ENCODE measurements at regions not wholly inside any gene's neighbourhood (a gene's known extent, or its start where the extent isn't known, plus 50 kb on each side); places are given as distances from the start of the nearest gene placed in this dataset.
"Not testable (repeated sequence)": the region's sequence is repeated elsewhere in the genome, so short reads cannot be mapped to it uniquely, and the experiment has no call there.

DNA sequence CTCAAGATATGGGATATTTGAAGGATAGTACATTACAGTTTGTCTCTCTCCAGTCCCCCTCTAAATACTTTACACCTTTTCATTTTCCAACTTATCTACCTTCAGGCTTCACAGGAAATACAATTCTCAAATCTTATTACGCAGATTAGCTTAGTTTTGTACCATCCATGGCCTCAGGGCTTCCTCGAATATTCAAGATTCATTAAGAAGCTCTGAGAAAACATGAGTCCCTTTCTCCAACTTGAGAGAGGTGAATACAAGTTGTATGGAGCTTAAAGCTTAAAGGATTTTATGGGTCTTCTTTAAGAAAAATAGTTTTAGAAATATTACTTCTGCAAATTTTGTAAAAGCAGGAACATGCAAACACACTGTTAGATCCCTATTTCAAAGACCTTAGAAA lies 1212.5 kb downstream of the GALC start:
- H3K27me3 ChIP-seq (replicated peaks; ENCODE audit: control insufficient read depth, insufficient read depth, low read length, poor library complexity, severe bottlenecking), result no peaks in the 10 kb centered on the region
- no peaks in the 10 kb centered on the region for H3K36me3 ChIP-seq (ENCODE audit: control insufficient read depth, insufficient read depth, low read length)
- no peak overlapping the region for H3K4me3 ChIP-seq (ENCODE audit: insufficient read depth, low read depth, low read length, poor library complexity, severe bottlenecking)
- no peak overlapping the region for H3K27ac ChIP-seq (ENCODE audit: insufficient read depth, low read length, poor library complexity, severe bottlenecking)
- H3K4me1 ChIP-seq (ENCODE audit: control insufficient read depth, insufficient read depth, low read length, poor library complexity, severe bottlenecking), result no peaks in the 10 kb centered on the region
- no peak for DNase-seq
- no peaks in the 10 kb centered on the region for H3K9me3 ChIP-seq (ENCODE audit: control insufficient read depth, low read length)

DNA sequence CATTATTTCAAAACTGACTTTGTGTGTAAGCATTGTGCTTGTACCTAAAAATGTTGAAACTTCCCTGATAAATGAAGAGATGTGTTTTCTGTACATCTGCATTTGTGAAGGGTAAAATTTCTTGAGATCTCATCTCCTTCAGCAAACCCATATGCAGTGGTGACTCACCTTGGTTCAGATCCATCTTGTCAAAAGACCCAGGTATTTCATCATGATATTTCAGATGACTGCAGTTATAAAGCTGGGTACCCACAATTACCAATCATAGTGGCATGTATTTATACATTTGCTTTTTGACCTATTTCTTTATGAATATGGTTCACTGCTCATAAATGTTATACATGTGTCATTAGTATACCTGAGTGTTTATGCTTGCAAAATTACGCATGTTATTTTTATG lies 1213.6 kb downstream of the GALC start:
- H3K4me1 ChIP-seq (ENCODE audit: control insufficient read depth, insufficient read depth, low read length, poor library complexity, severe bottlenecking), result no peaks in the 10 kb centered on the region
- H3K9me3 ChIP-seq (ENCODE audit: control insufficient read depth, low read length), result no peaks in the 10 kb centered on the region
- no peaks in the 10 kb centered on the region for H3K27me3 ChIP-seq (replicated peaks; ENCODE audit: control insufficient read depth, insufficient read depth, low read length, poor library complexity, severe bottlenecking)
- no peaks in the 10 kb centered on the region for H3K36me3 ChIP-seq (ENCODE audit: control insufficient read depth, insufficient read depth, low read length)
- H3K27ac ChIP-seq (ENCODE audit: insufficient read depth, low read length, poor library complexity, severe bottlenecking), result no peak overlapping the region
- H3K4me3 ChIP-seq (ENCODE audit: insufficient read depth, low read depth, low read length, poor library complexity, severe bottlenecking), result no peak overlapping the region
- no peak for DNase-seq

DNA sequence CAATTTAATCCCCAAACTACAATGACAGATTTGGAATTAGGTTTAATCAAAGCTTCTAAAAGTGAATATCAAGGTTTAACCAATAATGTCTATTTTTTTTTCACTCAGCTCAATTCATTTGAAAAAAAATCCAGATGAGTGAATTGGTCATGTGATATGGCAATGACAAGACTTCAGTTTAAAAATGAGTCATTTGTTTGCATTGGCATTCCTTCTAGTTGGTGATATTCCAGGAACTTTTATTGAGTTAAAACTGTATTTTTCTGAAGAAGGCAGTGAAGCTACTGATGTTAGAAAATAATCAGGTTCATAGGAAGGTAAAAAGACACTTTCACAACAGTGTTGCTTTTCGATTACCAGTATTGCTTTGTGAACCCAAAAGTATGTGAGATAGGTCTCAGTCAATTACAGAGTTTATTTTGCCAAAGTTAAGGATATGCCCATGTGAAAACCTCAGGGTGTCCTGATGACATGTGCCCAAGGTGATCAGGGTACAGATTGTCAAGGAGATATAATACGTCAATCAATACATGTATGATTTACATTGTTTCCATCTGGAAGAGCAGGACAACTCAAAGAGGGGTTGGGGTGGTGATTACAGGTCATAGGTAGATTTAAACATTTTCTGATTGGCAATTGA lies 1214.9 kb downstream of the GALC start:
- Histone ChIP-seq H3K27ac (ENCODE audit: insufficient read depth, low read length, poor library complexity, severe bottlenecking) (no peak overlapping the region), H3K9me3 (ENCODE audit: control insufficient read depth, low read length) (no peaks in the 10 kb centered on the region), H3K4me1 (ENCODE audit: control insufficient read depth, insufficient read depth, low read length, poor library complexity, severe bottlenecking) (no peaks in the 10 kb centered on the region), H3K36me3 (ENCODE audit: control insufficient read depth, insufficient read depth, low read length) (no peaks in the 10 kb centered on the region), H3K27me3 (replicated peaks; ENCODE audit: control insufficient read depth, insufficient read depth, low read length, poor library complexity, severe bottlenecking) (no peaks in the 10 kb centered on the region), H3K4me3 (ENCODE audit: insufficient read depth, low read depth, low read length, poor library complexity, severe bottlenecking) (no peak overlapping the region)
- DNase-seq, result no peak

DNA sequence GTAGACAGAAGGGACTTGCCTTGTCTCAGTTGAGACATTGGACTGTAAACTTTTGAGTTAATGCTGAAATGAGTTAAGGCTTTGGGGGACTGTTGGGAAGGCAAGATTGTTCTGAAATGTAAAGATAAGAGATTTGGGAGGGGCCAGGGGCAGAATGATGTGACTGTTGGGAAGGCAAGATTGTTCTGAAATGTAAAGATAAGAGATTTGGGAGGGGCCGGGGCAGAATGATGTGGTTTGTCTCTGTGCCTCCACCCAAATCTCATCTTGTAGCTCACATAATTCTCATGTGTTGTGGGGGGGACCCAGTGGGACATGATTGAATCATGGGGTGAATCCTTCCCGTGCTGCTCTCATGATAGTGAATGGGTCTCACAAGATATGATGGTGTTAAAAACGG lies 1217.1 kb downstream of the GALC start:
- H3K4me3 ChIP-seq (ENCODE audit: insufficient read depth, low read depth, low read length, poor library complexity, severe bottlenecking); H3K4me1 ChIP-seq (ENCODE audit: control insufficient read depth, insufficient read depth, low read length, poor library complexity, severe bottlenecking); H3K9me3 ChIP-seq (ENCODE audit: control insufficient read depth, low read length); DNase-seq; H3K36me3 ChIP-seq (ENCODE audit: control insufficient read depth, insufficient read depth, low read length); H3K27ac ChIP-seq (ENCODE audit: insufficient read depth, low read length, poor library complexity, severe bottlenecking); H3K27me3 ChIP-seq (replicated peaks; ENCODE audit: control insufficient read depth, insufficient read depth, low read length, poor library complexity, severe bottlenecking): not testable (repeated sequence)

DNA sequence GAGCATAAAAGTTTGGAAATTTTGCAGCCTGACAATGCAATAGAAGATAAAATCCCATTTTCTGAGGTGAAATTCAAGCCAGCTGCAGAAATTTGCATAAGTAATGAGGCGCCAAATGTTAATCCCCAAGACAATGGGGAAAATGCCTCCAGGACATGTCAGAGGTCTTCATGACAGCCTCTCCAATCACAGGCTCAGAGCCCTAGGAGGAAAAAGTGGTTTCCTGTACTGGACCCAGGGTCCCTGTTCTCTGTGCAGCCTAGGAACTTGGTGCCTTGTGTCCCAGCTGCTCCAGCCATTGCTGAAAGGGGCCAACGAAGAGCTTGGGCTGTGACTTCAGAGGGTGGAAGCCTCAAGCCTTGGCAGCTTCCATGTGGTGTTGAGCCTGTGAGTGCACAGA lies 1218.1 kb downstream of the GALC start:
- no peaks in the 10 kb centered on the region for H3K4me1 ChIP-seq (ENCODE audit: control insufficient read depth, insufficient read depth, low read length, poor library complexity, severe bottlenecking)
- H3K4me3 ChIP-seq (ENCODE audit: insufficient read depth, low read depth, low read length, poor library complexity, severe bottlenecking), result no peak overlapping the region
- no peak for DNase-seq
- no peaks in the 10 kb centered on the region for H3K9me3 ChIP-seq (ENCODE audit: control insufficient read depth, low read length)
- H3K36me3 ChIP-seq (ENCODE audit: control insufficient read depth, insufficient read depth, low read length), result no peaks in the 10 kb centered on the region
- no peaks in the 10 kb centered on the region for H3K27me3 ChIP-seq (replicated peaks; ENCODE audit: control insufficient read depth, insufficient read depth, low read length, poor library complexity, severe bottlenecking)
- H3K27ac ChIP-seq (ENCODE audit: insufficient read depth, low read length, poor library complexity, severe bottlenecking), result no peak overlapping the region

DNA sequence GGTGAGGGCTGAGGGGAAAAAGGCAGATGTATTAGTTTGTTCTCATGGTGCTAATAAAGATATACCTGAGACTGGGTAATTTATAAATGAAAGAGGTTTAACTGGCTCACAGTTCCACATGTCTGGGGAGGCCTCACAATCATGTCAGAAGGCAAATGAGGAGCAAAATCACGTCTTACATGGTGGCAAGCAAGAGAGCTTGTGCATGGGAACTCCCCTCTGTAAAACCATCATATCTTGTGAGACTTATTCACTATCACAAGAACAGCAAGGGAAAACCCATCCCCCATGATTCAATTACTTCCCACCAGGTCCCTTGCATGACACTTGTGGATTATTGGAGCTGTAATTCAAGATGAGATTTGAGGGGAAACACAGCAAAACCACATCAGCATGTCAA lies 1220.9 kb downstream of the GALC start:
- no peaks in the 10 kb centered on the region for H3K27me3 ChIP-seq (replicated peaks; ENCODE audit: control insufficient read depth, insufficient read depth, low read length, poor library complexity, severe bottlenecking)
- H3K36me3 ChIP-seq (ENCODE audit: control insufficient read depth, insufficient read depth, low read length), result no peaks in the 10 kb centered on the region
- H3K9me3 ChIP-seq (ENCODE audit: control insufficient read depth, low read length), result no peaks in the 10 kb centered on the region
- H3K4me1 ChIP-seq (ENCODE audit: control insufficient read depth, insufficient read depth, low read length, poor library complexity, severe bottlenecking), result no peaks in the 10 kb centered on the region
- H3K4me3 ChIP-seq (ENCODE audit: insufficient read depth, low read depth, low read length, poor library complexity, severe bottlenecking), result no peak overlapping the region
- no peak overlapping the region for H3K27ac ChIP-seq (ENCODE audit: insufficient read depth, low read length, poor library complexity, severe bottlenecking)
- DNase-seq, result no peak

- Histone ChIP-seq H3K9me3 (ENCODE audit: control insufficient read depth, low read length) (no peaks in the 10 kb centered on the region), H3K4me3 (ENCODE audit: insufficient read depth, low read depth, low read length, poor library complexity, severe bottlenecking) (no peak overlapping the region), H3K4me1 (ENCODE audit: control insufficient read depth, insufficient read depth, low read length, poor library complexity, severe bottlenecking) (no peaks in the 10 kb centered on the region), H3K27me3 (replicated peaks; ENCODE audit: control insufficient read depth, insufficient read depth, low read length, poor library complexity, severe bottlenecking) (no peaks in the 10 kb centered on the region), H3K27ac (ENCODE audit: insufficient read depth, low read length, poor library complexity, severe bottlenecking) (no peak overlapping the region), H3K36me3 (ENCODE audit: control insufficient read depth, insufficient read depth, low read length) (no peaks in the 10 kb centered on the region)
- DNase-seq, result no peak
Observed at GRCh38 chr14:86770186-86770585, 1222.8 kb downstream of the GALC start.

DNA sequence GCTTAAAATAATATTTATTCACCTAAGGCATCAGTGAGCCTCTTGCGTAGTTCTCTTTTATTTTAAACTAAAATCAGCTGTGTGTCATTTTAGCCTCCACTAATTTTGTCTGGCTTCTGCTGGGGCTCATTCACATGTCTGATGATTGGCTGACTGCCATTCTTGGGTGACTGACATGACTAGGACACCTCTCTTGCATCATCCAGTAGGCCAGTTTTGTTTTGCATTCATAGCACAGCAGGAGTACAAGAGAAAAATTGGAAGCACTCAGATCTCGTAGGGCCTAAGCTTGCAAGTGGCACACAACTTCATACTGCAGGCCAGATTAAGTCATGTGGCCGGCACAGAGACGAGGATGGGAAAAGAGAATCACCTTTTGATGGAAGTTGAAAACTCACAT lies 1226.5 kb downstream of the GALC start:
- Histone ChIP-seq H3K4me1 (ENCODE audit: control insufficient read depth, insufficient read depth, low read length, poor library complexity, severe bottlenecking) (no peaks in the 10 kb centered on the region), H3K9me3 (ENCODE audit: control insufficient read depth, low read length) (no peaks in the 10 kb centered on the region), H3K27me3 (replicated peaks; ENCODE audit: control insufficient read depth, insufficient read depth, low read length, poor library complexity, severe bottlenecking) (no peaks in the 10 kb centered on the region), H3K4me3 (ENCODE audit: insufficient read depth, low read depth, low read length, poor library complexity, severe bottlenecking) (no peak overlapping the region), H3K27ac (ENCODE audit: insufficient read depth, low read length, poor library complexity, severe bottlenecking) (no peak overlapping the region), H3K36me3 (ENCODE audit: control insufficient read depth, insufficient read depth, low read length) (no peaks in the 10 kb centered on the region)
- no peak for DNase-seq

DNA sequence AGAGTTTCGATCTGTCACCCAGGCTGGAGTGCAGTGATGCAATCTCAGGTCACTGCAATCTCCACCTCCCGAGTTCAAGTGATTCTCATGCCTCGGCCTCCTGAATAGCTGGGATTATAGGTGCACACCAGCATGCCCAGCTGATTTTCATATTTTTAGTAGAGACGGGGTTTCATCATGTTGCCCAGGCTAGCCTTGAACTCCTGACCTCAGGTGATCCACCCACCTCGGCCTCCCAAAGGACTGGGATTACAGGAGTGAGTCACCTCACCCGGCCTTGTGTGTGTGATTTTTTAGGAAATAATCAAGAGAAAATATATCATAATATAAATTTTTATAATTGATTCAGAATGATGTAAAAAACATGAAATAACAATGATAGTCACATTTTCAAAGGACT lies 1231.4 kb downstream of the GALC start:
- no peaks in the 10 kb centered on the region for H3K4me1 ChIP-seq (ENCODE audit: control insufficient read depth, insufficient read depth, low read length, poor library complexity, severe bottlenecking)
- no peaks in the 10 kb centered on the region for H3K27me3 ChIP-seq (replicated peaks; ENCODE audit: control insufficient read depth, insufficient read depth, low read length, poor library complexity, severe bottlenecking)
- no peak for DNase-seq
- no peaks in the 10 kb centered on the region for H3K9me3 ChIP-seq (ENCODE audit: control insufficient read depth, low read length)
- no peak overlapping the region for H3K27ac ChIP-seq (ENCODE audit: insufficient read depth, low read length, poor library complexity, severe bottlenecking)
- no peak overlapping the region for H3K4me3 ChIP-seq (ENCODE audit: insufficient read depth, low read depth, low read length, poor library complexity, severe bottlenecking)
- H3K36me3 ChIP-seq (ENCODE audit: control insufficient read depth, insufficient read depth, low read length), result no peaks in the 10 kb centered on the region

DNA sequence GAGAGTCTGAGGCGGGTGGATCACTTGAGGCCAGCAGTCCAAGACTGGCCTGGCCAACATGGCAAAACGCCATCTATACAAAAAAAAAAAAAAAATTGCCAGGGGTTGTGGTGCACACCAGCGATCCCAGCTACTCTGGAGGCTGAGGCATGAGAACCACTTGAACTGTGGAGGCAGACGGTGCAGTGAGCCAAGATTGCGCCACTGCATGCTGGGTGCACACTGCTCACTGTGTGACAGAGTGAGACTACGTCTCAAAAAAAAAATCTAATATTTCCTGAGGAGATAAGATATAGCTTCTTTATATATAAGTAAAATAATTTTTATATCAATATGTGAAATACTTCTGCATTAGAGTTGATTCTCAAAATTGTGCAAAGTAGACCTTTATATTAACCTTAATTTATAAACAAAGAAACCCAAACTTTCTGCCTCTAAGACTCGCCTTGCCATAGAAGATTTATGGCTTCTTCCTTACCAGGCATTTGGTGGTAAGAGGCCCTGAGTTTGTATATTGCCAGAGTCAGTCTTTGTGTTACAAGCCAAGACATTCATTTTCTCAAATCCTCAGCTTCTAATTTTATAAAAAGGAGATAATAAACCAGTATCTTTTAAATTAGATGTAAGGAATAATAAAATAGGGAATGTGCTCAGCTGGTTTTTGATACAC lies 1226.7 kb downstream of the FLRT2 start:
- Histone ChIP-seq H3K9me3 (ENCODE audit: control insufficient read depth, low read length) (no peaks in the 10 kb centered on the region), H3K4me1 (ENCODE audit: control insufficient read depth, insufficient read depth, low read length, poor library complexity, severe bottlenecking) (no peaks in the 10 kb centered on the region), H3K27me3 (replicated peaks; ENCODE audit: control insufficient read depth, insufficient read depth, low read length, poor library complexity, severe bottlenecking) (no peaks in the 10 kb centered on the region), H3K36me3 (ENCODE audit: control insufficient read depth, insufficient read depth, low read length) (no peaks in the 10 kb centered on the region), H3K4me3 (ENCODE audit: insufficient read depth, low read depth, low read length, poor library complexity, severe bottlenecking) (no peak overlapping the region), H3K27ac (ENCODE audit: insufficient read depth, low read length, poor library complexity, severe bottlenecking) (no peak overlapping the region)
- no peak for DNase-seq
